ENCODE measurements at regions not wholly inside any gene's neighbourhood (a gene's known extent, or its start where the extent isn't known, plus 50 kb on each side); places are given as distances from the start of the nearest gene placed in this dataset.

DNA sequence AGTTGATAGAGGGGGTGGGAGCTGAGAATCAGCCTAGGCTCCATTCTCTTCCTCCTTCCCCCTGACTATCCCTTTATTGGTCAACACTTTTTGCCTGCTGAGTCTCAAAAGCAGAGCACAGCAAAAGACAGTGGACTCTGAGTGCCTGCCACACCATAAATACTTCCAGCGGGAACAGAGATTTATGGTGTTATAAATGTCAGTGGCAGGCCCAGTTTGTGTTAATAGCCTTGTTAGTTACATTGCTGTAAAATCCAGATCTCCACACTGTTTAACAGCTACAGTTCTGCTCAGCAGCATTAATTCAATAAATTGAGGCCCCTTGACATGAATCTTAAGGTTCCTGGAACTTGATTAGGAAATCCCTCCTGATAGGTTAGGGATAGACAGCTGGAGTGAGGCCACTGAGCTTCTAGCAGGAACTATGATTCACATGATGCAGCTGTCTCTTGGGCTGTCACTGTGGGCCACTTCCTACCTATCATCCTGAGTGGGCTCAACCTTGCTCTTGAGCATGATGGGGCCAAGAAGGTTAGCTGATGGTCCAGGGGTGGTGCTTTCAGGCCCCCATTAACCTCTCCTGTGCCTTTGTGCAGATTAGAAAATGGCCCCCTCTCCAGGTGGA, 295.2 kb upstream of the SRRM4 start:
- no peaks in the 10 kb centered on the region for H3K36me3 ChIP-seq (ENCODE audit: control insufficient read depth in 4 of 4, insufficient read depth in 4 of 4, low read length in 4 of 4)
- no peak overlapping the region for H3K9ac ChIP-seq (ENCODE audit: insufficient read depth in 1 of 2, low read length in 2 of 2)
- H3K27ac ChIP-seq (ENCODE audit: low read depth in 1 of 2, low read length in 1 of 2) = no peak overlapping the region
- TF ChIP-seq, protein P1, sequence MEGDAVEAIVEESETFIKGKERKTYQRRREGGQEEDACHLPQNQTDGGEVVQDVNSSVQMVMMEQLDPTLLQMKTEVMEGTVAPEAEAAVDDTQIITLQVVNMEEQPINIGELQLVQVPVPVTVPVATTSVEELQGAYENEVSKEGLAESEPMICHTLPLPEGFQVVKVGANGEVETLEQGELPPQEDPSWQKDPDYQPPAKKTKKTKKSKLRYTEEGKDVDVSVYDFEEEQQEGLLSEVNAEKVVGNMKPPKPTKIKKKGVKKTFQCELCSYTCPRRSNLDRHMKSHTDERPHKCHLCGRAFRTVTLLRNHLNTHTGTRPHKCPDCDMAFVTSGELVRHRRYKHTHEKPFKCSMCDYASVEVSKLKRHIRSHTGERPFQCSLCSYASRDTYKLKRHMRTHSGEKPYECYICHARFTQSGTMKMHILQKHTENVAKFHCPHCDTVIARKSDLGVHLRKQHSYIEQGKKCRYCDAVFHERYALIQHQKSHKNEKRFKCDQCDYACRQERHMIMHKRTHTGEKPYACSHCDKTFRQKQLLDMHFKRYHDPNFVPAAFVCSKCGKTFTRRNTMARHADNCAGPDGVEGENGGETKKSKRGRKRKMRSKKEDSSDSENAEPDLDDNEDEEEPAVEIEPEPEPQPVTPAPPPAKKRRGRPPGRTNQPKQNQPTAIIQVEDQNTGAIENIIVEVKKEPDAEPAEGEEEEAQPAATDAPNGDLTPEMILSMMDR (IDR thresholded peaks at IDR 0.05; ENCODE audit: control extremely low read depth, extremely low read depth) = no peak
- ATAC-seq (ENCODE audit: insufficient read depth, low FRiP score) = no peak
- DNase-seq = no peak
- H3K4me1 ChIP-seq (ENCODE audit: control insufficient read depth in 5 of 5, insufficient read depth in 5 of 5, low read length in 5 of 5) = no peaks in the 10 kb centered on the region
- no peaks in the 10 kb centered on the region for H3K27me3 ChIP-seq (ENCODE audit: control insufficient read depth in 3 of 3, insufficient read depth in 3 of 3, low read length in 2 of 3)
- no peak overlapping the region for H3K4me3 ChIP-seq
- WGBS, 2 donors = 42 to 48% methylated on average over 1 of the region's 1 CpG
- peaks cover 0 to 7% (median 0%) of the 10 kb centered on the region in 4 donors for H3K9me3 ChIP-seq (ENCODE audit: control insufficient read depth in 4 of 4, insufficient read depth in 3 of 4, low read length in 3 of 4)

DNA sequence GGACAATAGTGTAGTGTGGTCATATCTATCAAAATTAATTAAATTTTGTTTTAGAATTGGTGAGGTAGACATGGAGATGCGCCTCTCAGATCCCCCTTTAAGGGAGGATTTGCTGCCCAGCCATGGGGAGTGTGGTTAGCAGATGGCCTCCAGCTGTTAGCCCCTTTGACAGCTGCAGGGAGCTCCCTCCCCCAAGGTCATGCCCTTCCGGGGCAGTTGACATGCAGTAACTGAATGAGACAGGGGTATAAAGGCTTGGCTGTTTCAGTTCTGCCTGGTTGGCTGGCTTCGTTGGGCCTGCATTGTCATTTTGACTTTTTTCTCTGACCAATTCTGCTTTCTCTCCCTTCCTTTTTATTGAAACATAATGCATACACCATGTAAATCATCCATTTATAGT, 291.5 kb upstream of the SRRM4 start:
- DNase-seq (no peak), ATAC-seq (ENCODE audit: insufficient read depth, low FRiP score) (no peak)
- no peak overlapping the region for H3K27ac ChIP-seq (ENCODE audit: low read depth in 1 of 2, low read length in 1 of 2)
- H3K9ac ChIP-seq (ENCODE audit: insufficient read depth in 1 of 2, low read length in 2 of 2) = no peak overlapping the region
- no peaks in the 10 kb centered on the region for H3K4me1 ChIP-seq (ENCODE audit: control insufficient read depth in 5 of 5, insufficient read depth in 5 of 5, low read length in 5 of 5)
- WGBS, 2 donors = 22 to 25% methylated on average over 3 of the region's 3 CpGs
- H3K36me3 ChIP-seq (ENCODE audit: control insufficient read depth in 4 of 4, insufficient read depth in 4 of 4, low read length in 4 of 4) = no peaks in the 10 kb centered on the region
- TF ChIP-seq, protein P1 (IDR thresholded peaks at IDR 0.05; ENCODE audit: control extremely low read depth, extremely low read depth) = no peak
- H3K27me3 ChIP-seq (ENCODE audit: control insufficient read depth in 3 of 3, insufficient read depth in 3 of 3, low read length in 2 of 3) = peaks cover 0 to 2% (median 0%) of the 10 kb centered on the region in 3 donors
- H3K9me3 ChIP-seq (ENCODE audit: control insufficient read depth in 4 of 4, insufficient read depth in 3 of 4, low read length in 3 of 4) = peaks cover 0 to 5% (median 0%) of the 10 kb centered on the region in 4 donors
- H3K4me3 ChIP-seq = no peak overlapping the region

GRCh38 chr12:118690506-118690905, 290.8 kb upstream of the SRRM4 start:
- 73 to 78% methylated on average over 3 of the region's 3 CpGs for WGBS, 2 donors

More at GRCh38 chr12:118690506-118690905, 290.8 kb upstream of the SRRM4 start:
- TF ChIP-seq, protein P1 (IDR thresholded peaks at IDR 0.05; ENCODE audit: control extremely low read depth, extremely low read depth) = no peak
- H3K27me3 ChIP-seq (ENCODE audit: control insufficient read depth in 3 of 3, insufficient read depth in 3 of 3, low read length in 2 of 3) = peaks cover 0 to 2% (median 0%) of the 10 kb centered on the region in 3 donors
- H3K9me3 ChIP-seq (ENCODE audit: control insufficient read depth in 4 of 4, insufficient read depth in 3 of 4, low read length in 3 of 4) = peaks cover 0 to 3% (median 0%) of the 10 kb centered on the region in 4 donors
- no peaks in the 10 kb centered on the region for H3K36me3 ChIP-seq (ENCODE audit: control insufficient read depth in 4 of 4, insufficient read depth in 4 of 4, low read length in 4 of 4)
- ATAC-seq (ENCODE audit: insufficient read depth, low FRiP score) (no peak), DNase-seq (no peak)
- H3K9ac ChIP-seq (ENCODE audit: insufficient read depth in 1 of 2, low read length in 2 of 2) = no peak overlapping the region
- H3K4me1 ChIP-seq (ENCODE audit: control insufficient read depth in 5 of 5, insufficient read depth in 5 of 5, low read length in 5 of 5) = no peaks in the 10 kb centered on the region
- H3K27ac ChIP-seq (ENCODE audit: low read depth in 1 of 2, low read length in 1 of 2) = no peak overlapping the region
- no peak overlapping the region for H3K4me3 ChIP-seq

Data from lung (tissue), 11 donors.